ENCODE measurements at regions not wholly inside any gene's neighbourhood (a gene's known extent, or its start where the extent isn't known, plus 50 kb on each side); places are given as distances from the start of the nearest gene placed in this dataset.

GRCh38 chr14:104346608-104347007, 208.2 kb downstream of the KIF26A start:
- TF ChIP-seq REST (IDR thresholded peaks at IDR 0.05; ENCODE audit: low read depth) (no peak), POLR2A (IDR thresholded peaks at IDR 0.05; ENCODE audit: borderline replicate concordance, extremely low read depth, insufficient read depth, insufficient read length) (no peak), ELF1 (IDR thresholded peaks at IDR 0.05; ENCODE audit: borderline replicate concordance, low read depth) (no peak), CTCF (IDR thresholded peaks at IDR 0.05 in 2 of 3, conservative IDR thresholded peaks at IDR 0.05 in 1 of 3; ENCODE audit: borderline replicate concordance in 1 of 3, insufficient read depth in 1 of 3, low read depth in 2 of 3, low read length in 2 of 3) (no peak), MAX (IDR thresholded peaks at IDR 0.05) (no peak), POLR2AphosphoS5 (IDR thresholded peaks at IDR 0.05; ENCODE audit: low read depth, low read length) (no peak), JUND (IDR thresholded peaks at IDR 0.05) (no peak), EZH2 (IDR thresholded peaks at IDR 0.05) (no peak), ATF3 (IDR thresholded peaks at IDR 0.05) (no peak), TCF7L2 (IDR thresholded peaks at IDR 0.05; ENCODE audit: borderline replicate concordance, extremely low read depth, insufficient read depth, insufficient read length) (no peak), RAD21 (IDR thresholded peaks at IDR 0.05; ENCODE audit: low read depth) (no peak)
